ENCODE measurements at regions not wholly inside any gene's neighbourhood (a gene's known extent, or its start where the extent isn't known, plus 50 kb on each side); places are given as distances from the start of the nearest gene placed in this dataset.

DNA sequence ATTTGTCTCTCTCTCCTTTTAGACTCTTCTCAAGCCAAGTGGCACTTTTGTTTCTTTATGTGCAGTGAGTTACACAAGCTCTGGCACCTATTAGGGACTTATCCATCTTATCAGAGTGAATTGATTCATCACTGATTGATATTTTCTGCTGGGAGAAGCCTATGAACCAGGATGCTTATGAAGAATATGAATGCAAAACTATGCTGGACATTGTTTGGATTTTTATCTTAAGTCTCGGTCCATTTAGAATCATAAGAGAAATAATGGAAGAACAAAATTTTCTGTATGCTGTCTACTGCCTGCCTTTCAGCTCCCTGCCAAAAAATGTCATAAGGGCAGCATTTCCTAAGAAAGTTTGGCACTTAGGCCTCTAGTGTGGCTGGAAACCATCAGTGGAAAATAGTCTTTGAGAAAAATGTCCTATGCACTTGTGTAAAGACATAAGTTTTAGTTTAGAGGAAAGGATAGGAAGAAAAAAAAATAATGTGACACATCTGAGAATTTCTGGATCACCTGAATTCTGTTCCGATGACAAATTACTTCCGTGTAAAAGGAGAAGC, 365.7 kb upstream of the MAD2L1 start:
- TF ChIP-seq TEAD4 (IDR thresholded peaks at IDR 0.05) (no peak), YY1 (IDR thresholded peaks at IDR 0.05; ENCODE audit: low read depth) (no peak), TCF12 (IDR thresholded peaks at IDR 0.05; ENCODE audit: low read depth) (no peak), TAF1 (IDR thresholded peaks at IDR 0.05; ENCODE audit: low read depth) (no peak), EP300 (IDR thresholded peaks at IDR 0.05; ENCODE audit: borderline replicate concordance) (no peak), RAD21 (IDR thresholded peaks at IDR 0.05; ENCODE audit: low read depth) (no peak), EGR1 (IDR thresholded peaks at IDR 0.05) (no peak), FOXM1 (IDR thresholded peaks at IDR 0.05; ENCODE audit: borderline replicate concordance, low read depth) (no peak), NFIC (IDR thresholded peaks at IDR 0.05) (no peak), CREB1 (IDR thresholded peaks at IDR 0.05; ENCODE audit: low read depth) (no peak), REST (IDR thresholded peaks at IDR 0.05; ENCODE audit: low read depth) (no peak), CEBPB (IDR thresholded peaks at IDR 0.05) (no peak), ZBTB7A (IDR thresholded peaks at IDR 0.05; ENCODE audit: low read depth) (no peak)
- TF ChIP-seq, protein P1, sequence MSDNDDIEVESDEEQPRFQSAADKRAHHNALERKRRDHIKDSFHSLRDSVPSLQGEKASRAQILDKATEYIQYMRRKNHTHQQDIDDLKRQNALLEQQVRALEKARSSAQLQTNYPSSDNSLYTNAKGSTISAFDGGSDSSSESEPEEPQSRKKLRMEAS (IDR thresholded peaks at IDR 0.05) = no peak
- TF ChIP-seq, protein P2, sequence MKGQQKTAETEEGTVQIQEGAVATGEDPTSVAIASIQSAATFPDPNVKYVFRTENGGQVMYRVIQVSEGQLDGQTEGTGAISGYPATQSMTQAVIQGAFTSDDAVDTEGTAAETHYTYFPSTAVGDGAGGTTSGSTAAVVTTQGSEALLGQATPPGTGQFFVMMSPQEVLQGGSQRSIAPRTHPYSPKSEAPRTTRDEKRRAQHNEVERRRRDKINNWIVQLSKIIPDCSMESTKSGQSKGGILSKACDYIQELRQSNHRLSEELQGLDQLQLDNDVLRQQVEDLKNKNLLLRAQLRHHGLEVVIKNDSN (IDR thresholded peaks at IDR 0.05) = no peak

- TF ChIP-seq TCF12 (IDR thresholded peaks at IDR 0.05; ENCODE audit: low read depth) (no peak), RAD21 (IDR thresholded peaks at IDR 0.05; ENCODE audit: low read depth) (no peak), EP300 (IDR thresholded peaks at IDR 0.05; ENCODE audit: borderline replicate concordance) (no peak), CEBPB (IDR thresholded peaks at IDR 0.05) (no peak), FOXM1 (IDR thresholded peaks at IDR 0.05; ENCODE audit: borderline replicate concordance, low read depth) (no peak), TEAD4 (IDR thresholded peaks at IDR 0.05) (no peak), YY1 (IDR thresholded peaks at IDR 0.05; ENCODE audit: low read depth) (no peak), EGR1 (IDR thresholded peaks at IDR 0.05) (no peak), CREB1 (IDR thresholded peaks at IDR 0.05; ENCODE audit: low read depth) (no peak), ZBTB7A (IDR thresholded peaks at IDR 0.05; ENCODE audit: low read depth) (no peak), REST (IDR thresholded peaks at IDR 0.05; ENCODE audit: low read depth) (no peak), NFIC (IDR thresholded peaks at IDR 0.05) (no peak), TAF1 (IDR thresholded peaks at IDR 0.05; ENCODE audit: low read depth) (no peak)
- TF ChIP-seq, protein P1 (IDR thresholded peaks at IDR 0.05) = no peak
- TF ChIP-seq, protein P2 (IDR thresholded peaks at IDR 0.05) = no peak
Measured at GRCh38 chr4:120431180-120431579, 364.5 kb upstream of the MAD2L1 start.

DNA sequence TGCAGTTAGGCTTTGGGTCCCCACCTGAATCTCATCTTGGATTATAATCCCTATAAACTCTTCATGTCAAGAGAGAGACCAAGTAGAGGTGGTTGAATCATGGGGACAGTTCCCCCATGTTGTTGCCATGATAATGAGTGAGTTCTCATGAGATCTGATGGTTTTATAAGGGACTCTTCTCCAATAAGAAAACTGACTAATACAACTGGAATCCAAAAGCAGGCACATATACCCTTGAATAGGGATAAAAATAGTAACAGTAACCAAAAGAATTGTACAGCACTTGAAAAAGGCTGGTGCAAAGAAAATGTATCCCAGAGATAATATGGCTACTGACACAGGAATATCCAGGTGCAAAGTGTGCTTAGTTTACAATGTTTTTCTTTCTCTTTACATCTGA, 351.5 kb upstream of the MAD2L1 start:
- no peak for TF ChIP-seq NFIC (IDR thresholded peaks at IDR 0.05)
- no peak for TF ChIP-seq TCF12 (IDR thresholded peaks at IDR 0.05; ENCODE audit: low read depth)
- TF ChIP-seq REST (IDR thresholded peaks at IDR 0.05; ENCODE audit: low read depth) = no peak
- no peak for TF ChIP-seq TAF1 (IDR thresholded peaks at IDR 0.05; ENCODE audit: low read depth)
- TF ChIP-seq CEBPB (IDR thresholded peaks at IDR 0.05) = no peak
- TF ChIP-seq FOXM1 (IDR thresholded peaks at IDR 0.05; ENCODE audit: borderline replicate concordance, low read depth) = no peak
- no peak for TF ChIP-seq CREB1 (IDR thresholded peaks at IDR 0.05; ENCODE audit: low read depth)
- TF ChIP-seq ZBTB7A (IDR thresholded peaks at IDR 0.05; ENCODE audit: low read depth) = no peak
- no peak for TF ChIP-seq TEAD4 (IDR thresholded peaks at IDR 0.05)
- no peak for TF ChIP-seq YY1 (IDR thresholded peaks at IDR 0.05; ENCODE audit: low read depth)
- no peak for TF ChIP-seq RAD21 (IDR thresholded peaks at IDR 0.05; ENCODE audit: low read depth)
- no peak for TF ChIP-seq EP300 (IDR thresholded peaks at IDR 0.05; ENCODE audit: borderline replicate concordance)
- TF ChIP-seq EGR1 (IDR thresholded peaks at IDR 0.05) = no peak
- TF ChIP-seq, protein P1 (IDR thresholded peaks at IDR 0.05) = no peak

- no peak for TF ChIP-seq REST (IDR thresholded peaks at IDR 0.05; ENCODE audit: low read depth)
- no peak for TF ChIP-seq NFIC (IDR thresholded peaks at IDR 0.05)
- TF ChIP-seq TCF12 (IDR thresholded peaks at IDR 0.05; ENCODE audit: low read depth) = no peak
- no peak for TF ChIP-seq YY1 (IDR thresholded peaks at IDR 0.05; ENCODE audit: low read depth)
- no peak for TF ChIP-seq CREB1 (IDR thresholded peaks at IDR 0.05; ENCODE audit: low read depth)
- no peak for TF ChIP-seq EGR1 (IDR thresholded peaks at IDR 0.05)
- no peak for TF ChIP-seq RAD21 (IDR thresholded peaks at IDR 0.05; ENCODE audit: low read depth)
- TF ChIP-seq, protein P2 (IDR thresholded peaks at IDR 0.05) = no peak
- no peak for TF ChIP-seq ZBTB7A (IDR thresholded peaks at IDR 0.05; ENCODE audit: low read depth)
- TF ChIP-seq FOXM1 (IDR thresholded peaks at IDR 0.05; ENCODE audit: borderline replicate concordance, low read depth) = no peak
- TF ChIP-seq CEBPB (IDR thresholded peaks at IDR 0.05) = no peak
- TF ChIP-seq EP300 (IDR thresholded peaks at IDR 0.05; ENCODE audit: borderline replicate concordance) = no peak
- TF ChIP-seq TAF1 (IDR thresholded peaks at IDR 0.05; ENCODE audit: low read depth) = no peak
- no peak for TF ChIP-seq TEAD4 (IDR thresholded peaks at IDR 0.05)
- TF ChIP-seq, protein P1 (IDR thresholded peaks at IDR 0.05) = no peak
Measured at GRCh38 chr4:120415896-120416295, 349.2 kb upstream of the MAD2L1 start.

Data from Ishikawa (cell line).